HG02763 (cell line): ENCODE measurements at regions not wholly inside any gene's neighbourhood (a gene's known extent, or its start where the extent isn't known, plus 50 kb on each side); places are given as distances from the start of the nearest gene placed in this dataset.
"Not testable (repeated sequence)": the region's sequence is repeated elsewhere in the genome, so short reads cannot be mapped to it uniquely, and the experiment has no call there.

Experiments used
- ATAC-seq: cut with Tn5 transposase; IDR thresholded peaks from one replicate; pipeline ENCODE4 v1.9.1; 2021; ENCODE audit warnings: mild to moderate bottlenecking, moderate library complexity; ENCODE audit not compliant: unreplicated experiment

DNA sequence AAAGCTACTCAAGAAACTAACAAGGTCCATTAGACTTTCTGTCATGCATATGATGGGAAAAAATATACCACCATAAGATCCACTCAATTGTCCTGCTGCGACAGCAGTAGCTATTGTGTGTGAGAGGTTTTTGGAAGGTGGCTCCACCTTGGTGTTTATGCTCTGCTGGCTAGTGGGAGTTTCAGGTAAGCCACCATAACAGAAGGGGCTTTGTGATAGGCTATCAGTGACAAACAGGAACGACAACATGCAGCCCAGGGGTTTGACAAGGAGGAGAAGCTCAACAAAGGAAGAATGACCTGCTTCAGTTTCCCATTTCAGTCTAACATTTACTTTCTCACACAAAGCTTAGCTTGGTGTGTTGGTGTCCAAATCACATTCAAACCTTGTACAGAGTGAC lies 182.6 kb downstream of the ATOH1 start:
- ATAC-seq, result no peak

DNA sequence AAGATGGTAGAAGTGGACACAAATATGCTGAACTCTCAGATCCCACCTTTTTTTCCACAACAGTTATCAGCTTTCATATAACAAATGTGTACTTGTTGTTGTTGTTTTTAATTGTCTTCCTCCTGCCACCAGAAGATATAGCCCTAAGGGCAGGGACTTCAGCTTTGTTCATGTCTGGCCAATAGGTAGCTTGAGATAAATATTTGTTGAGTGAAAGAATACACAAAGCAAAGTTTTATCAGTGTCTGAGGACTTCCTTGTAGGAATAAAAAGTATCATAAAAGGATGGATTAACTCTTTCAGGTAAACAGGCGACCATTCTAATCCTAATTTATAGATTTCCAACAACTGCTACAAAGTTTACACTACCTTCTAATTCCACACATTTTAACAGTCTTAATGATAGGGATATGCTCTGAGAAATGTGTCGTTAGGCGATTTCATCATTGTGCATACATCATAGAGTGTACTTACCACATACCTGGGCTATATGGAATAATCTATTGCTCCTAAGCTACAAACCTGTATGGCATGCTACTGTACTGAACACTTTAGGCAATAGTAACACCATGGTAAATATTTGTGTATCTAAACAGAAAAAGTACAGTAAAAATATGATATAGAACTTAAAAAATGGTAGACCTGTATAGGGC lies 186.1 kb downstream of the ATOH1 start:
- ATAC-seq, result no peak

DNA sequence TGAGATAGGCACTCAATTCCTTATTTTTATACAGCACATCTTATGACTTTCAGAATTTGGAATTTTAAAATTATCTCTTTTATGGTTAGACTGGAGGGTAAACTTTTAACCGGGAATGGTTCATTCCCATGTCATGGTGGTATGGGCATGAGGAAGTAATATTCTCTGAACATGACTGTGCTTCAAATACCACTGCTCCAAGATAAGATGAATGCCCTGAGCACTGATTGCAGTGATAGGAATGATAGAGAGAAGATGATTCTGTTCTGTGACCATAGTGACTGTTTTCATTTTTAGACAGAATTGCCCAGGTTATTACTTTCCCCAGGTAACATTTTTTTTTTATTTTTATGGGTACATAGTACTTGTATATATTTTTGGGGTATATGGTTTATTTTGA lies 187.4 kb downstream of the ATOH1 start:
- ATAC-seq, result no peak

DNA sequence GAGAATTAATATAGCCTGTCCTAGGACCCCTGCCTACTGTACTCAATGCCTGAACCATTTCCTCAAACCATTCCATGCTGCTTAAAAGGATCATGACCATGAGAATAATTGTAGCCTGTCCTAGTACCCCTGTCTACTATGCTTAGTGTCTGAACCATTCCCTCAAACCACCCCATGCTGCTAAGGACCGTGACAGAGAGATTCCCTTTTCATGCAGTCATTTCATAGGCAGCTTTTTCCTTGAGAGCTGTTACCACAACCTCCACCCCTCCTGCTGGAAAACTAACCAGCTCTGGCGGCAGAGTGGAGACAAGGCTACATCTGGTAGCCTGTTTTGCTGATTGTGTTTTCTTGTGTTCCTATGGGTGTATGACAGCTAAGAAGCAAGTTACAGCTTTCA lies 174.9 kb upstream of the SMARCAD1 start:
- ATAC-seq, result no peak

DNA sequence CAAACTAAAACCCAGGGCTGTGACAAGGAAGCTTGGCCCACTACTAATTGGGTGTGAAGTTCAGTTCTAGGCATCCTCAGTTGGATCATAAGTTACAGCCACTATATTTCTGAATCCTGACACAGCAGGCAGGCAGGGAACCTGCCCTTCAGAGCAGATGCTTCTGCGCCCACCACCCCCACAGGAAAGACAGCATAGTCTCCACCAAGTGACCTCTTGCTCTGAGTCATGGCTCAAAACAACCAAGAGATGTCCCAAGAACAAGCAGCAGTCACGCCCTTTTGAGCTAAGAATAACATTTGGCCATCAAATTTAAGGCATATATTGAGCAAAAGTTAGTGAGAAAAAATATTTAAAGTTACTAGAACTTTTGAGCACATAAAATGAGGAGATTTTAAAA lies 170.7 kb upstream of the SMARCAD1 start:
- no peak for ATAC-seq

DNA sequence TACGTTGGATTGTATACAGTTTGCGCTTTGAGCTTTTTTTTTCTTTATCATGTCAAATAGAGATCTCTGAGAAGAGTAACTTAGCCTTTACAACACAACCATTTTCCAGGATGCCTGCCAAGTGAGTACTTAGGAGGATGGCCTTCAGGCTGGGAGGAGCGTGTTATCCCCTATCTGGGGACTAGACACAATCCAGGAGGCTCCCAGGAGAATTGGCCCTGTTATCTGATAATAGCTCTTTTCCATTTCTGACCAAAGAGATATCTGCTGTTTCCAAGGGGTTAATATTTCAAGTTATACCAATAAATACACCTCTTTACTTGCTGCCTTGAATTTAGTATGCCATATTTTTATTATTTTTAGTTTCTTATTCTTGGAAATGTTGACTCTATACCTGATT lies 169.5 kb upstream of the SMARCAD1 start:
- ATAC-seq, result no peak

DNA sequence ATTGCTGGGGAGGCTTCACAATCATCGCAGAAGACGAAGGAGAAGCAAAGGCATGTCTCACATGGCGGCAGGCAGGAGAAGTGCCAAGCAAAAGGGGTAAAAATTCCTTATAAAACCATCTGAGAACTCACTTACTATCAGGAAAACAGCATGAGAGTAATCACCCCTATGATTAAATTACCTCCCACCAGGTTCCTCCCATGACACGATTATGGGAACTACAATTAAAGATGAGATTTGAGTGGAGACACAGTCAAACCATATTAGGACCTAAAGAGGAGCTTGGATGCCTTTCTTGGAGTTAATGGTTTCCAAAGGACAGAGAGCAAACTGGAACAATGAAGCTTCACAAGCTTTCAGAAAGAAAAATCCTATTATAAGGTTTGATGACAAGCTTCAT lies 168.4 kb upstream of the SMARCAD1 start:
- ATAC-seq, result no peak

DNA sequence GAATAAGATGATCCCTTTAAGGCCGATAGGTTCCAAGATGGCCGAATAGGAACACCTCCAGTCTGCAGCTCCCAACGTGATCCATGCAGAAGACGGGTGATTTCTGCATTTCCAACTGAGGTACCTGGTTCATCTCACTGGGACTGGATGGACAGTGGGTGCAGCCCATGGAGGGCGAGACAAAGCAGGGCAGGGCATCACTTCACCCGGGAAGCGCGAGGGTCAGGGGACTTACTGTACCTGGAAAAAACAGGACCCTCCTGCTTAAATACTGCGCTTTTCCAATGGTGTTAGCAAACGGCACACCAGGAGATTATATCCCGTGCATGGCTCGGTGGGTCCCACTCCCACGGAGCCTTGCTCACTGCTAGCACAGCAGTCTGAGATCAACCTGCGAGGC lies 163.2 kb upstream of the SMARCAD1 start:
- not testable (repeated sequence) for ATAC-seq

DNA sequence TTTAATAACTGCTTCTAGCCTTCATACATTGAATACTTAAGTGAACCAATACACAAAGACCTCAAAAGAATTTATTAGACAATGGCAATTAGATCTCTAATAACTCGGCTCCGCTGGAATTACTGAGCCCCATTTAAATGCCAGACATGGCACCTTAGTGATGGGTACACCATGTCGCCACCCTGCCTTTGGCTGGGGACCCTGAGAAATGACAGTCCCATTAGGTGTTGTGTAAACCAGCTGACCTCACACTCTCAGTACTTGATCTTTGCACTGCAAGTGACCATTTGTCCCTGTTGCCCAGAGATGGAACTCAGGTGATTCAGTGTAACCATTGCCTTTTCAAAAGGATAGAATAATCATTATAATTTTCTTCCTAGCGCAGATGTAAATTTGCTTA lies 144.6 kb upstream of the SMARCAD1 start:
- ATAC-seq, result no peak

DNA sequence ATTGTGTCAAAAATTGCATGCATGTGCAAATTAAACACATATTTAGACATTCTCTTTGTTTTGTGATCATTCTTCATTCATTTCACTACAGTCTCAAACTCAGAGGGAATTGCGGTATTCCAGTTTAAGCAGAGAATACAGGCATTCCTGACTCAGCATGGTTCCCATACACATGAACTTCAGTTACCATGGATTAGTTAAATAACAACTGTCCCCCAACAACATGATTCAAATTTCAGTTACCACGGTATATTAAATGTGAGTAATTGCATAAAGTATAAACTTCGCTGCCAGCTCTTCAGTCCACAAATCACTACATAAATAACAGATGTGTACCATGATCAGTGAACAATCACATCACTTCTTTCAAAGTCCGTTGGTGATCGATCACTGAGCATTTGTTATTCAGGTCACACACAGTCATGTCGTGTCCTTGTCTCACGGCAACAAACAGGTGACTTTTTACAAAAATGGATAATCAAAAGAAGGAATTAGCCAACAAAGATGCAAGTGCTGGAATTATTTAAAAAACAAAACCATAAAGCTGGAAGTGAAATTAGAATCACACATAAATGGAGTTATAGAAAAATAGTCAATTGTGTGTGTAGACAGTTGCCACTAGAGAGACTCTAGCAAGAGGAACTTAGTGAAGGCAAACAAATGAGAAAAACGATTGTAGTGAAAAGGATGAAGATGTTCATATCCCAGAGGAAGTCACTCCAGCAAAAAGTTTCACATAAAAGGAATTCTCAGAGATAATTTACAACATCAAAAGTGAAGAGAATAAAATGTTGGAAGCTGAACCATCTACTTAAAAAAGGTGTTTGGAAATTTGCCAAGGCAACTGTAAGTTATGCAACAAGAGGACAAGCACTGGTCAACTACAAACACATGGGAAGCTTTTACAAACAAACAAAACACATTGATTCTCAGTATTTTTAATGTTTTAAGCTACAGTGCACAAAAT lies 138.6 kb upstream of the SMARCAD1 start:
- ATAC-seq, result no peak

DNA sequence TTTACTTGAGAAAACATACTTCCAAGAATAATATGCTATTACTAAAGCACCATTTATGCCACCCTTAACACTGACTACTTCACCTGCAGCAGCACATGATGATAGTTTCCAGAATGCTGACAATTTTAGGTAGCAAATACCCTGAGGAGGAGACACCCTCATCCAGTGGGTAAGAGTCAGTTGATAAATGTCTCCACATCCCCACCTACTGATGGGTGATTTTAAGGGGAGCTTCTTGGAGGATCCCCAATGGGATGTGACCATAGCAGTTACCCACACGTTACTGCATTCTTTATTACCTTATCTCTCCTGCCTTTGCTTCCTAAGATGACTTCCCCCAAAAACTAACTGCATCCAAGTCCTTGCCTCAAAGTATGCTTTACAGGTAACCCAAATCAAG lies 131.2 kb upstream of the SMARCAD1 start:
- ATAC-seq, result no peak

DNA sequence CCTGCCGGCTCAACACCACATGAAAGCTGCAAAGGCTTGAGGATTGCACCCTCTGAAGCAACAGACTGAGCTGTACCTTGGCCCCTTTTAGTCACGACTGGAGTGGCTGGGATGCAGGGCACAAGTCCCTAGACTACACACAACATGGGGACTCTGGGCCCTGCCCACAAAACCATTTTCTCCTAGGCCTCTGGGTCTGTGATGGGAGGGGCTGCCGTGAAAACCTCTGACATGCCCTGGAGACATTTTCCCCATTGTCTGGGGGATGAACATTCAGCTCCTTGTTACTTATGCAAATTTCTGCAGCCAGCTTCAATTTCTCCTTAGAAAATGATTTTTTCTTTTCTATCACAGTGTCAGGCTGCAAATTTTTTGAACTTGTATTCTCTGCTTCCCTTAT lies 123.5 kb upstream of the SMARCAD1 start:
- no peak for ATAC-seq

DNA sequence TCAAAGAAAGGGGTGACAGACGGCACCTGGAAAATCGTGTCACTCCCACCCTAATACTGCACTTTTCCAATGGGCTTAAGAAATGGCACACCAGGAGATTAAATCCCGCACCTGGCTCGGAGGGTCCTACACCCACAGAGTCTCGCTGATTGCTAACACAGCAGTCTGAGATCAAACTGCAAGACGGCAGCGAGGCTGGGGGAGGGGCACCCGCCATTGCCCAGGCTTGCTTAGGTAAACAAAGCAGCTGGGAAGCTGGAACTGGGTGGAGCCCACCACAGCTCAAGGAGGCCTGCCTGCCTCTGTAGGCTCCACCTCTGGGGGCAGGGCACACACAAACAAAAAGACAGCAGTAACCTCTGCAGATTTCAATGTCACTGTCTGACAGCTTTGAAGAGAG lies 108.5 kb upstream of the SMARCAD1 start:
- ATAC-seq, result not testable (repeated sequence)

DNA sequence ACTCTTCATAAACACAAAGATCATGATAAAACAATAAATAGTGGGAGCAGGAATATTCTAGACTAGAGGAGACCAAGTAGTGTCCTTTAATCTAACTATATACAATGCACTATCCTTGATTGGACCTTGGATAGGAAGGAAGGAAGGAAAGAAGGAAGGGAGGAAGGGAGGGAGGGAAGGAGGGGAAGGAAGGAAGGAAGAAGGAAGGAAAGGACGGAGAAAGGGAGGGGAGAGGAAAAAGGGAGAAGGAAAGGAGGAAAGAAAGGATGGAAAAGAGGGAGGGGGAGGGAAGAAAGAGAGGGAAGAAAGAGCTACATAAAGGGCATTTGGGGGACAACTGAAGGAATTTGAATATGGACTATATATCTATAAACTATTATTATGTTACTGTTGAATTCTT lies 95.0 kb upstream of the SMARCAD1 start:
- no peak for ATAC-seq

DNA sequence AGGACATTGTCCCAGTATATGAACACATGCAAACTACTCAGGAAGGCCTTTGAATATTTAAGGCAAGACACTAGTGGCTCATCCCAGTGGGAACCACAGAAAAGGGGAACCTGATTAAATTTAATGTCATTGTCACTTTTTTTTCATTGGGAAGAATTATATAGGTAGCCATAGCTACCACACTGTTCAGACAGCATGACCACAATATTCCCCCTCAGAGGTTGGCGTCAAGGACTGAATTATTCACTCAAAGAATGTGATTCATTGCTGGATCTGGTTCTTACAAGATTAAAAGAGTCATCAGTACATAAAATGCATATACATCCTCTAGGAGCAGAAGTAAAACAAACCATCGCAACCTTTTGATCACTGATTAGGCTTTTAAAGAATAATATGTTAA lies 92.0 kb upstream of the SMARCAD1 start:
- ATAC-seq, result no peak

DNA sequence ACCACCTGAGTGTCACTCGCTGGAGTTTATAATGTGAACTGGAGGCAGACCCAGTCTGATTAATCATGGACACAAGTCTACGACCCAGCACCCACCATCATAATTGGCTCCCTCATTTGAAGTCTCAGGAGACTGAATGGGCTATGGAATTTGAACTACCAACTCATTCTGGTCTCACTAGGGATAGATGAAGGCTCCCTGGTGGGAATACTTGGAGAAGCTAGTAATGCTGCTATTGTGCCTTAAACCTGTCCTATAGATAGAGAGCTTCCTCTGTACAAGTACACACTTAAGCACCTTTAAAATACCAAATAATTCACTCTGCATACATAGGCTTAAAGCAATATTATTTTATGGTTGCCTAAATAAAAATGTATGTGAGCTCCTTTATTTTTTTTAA lies 90.8 kb upstream of the SMARCAD1 start:
- no peak for ATAC-seq

DNA sequence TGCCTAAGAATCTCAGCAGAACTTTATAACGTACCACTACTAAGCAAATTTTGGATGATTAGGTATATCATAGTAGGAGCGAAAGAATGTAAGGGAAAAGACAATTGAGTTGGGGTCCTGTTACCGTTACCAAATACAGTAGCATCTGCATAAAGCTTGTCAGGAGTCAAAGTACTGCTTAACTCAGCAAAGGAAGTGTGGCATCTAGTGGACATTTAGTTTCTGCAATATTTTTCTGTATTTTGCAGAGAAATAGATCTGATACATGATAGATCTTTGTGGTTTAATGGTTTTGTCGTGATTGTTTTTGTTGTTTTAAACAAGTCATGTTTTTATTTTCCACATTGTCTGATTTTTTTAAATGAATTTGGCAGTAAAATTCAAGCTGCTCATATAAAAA lies 81.0 kb upstream of the SMARCAD1 start:
- no peak for ATAC-seq

DNA sequence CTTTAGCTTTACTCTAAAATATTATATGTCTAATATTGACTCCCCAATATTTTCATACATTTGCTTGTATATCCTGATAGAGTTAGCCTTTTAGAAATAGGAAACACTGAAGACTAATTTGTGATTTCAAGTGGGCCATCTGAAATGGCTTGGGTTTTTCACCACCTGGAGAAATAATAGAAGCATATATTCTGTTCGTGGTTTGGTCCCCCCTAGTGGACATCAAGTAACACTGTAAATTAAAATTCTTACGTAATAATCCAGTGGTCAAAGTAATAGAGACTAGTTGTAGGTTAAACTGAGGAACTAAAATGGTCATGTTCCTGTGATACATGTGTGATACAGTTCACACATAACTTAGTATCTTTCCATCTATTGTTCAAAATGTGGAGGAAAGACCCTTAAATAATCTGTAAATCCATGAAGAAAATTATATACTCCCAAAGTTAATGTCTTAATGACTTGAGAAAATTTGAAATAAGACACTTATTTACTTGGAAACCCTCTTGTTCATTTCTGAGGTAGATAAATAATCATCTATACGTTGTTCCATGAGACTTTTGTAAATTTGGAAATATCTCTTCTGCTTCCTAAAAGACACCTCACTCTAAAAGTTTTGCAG lies 79.8 kb upstream of the SMARCAD1 start:
- ATAC-seq, result peak; percentile 63

DNA sequence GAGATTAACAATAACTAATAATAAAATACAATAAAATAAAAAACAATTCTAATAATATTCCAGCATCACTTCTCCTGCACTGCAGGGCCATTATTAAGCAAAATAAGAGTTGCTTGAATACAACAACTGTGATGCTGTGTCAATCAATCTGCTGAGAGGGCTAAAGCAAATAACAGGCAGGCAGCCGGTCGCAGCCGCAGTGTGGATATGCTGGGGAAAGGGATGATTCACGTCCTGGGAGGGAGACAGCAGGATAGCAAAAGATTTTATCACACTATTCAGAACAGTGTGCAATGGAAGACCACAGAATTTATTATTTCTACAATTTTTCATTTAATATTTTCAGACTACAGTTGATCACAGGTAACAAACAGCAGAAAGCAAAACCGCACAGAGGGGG lies 76.5 kb upstream of the SMARCAD1 start:
- no peak for ATAC-seq

DNA sequence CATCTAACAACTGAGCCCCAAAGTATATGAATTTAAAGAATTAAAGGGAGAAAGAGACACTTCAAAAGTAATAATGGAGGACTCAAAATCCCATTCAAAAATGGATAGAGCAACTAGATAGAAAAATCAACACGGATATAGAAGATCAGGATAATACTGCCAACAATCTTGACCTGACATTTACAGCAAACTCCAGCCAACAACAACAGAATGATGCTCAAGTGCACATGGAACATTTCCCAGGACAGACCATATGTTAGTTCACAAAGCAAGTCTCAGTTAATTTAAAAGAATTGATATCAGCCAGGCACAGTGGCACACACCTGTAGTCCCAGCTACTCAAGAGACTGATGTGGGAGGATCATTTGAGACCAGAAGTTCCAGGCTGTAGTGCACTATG lies 72.0 kb upstream of the SMARCAD1 start:
- no peak for ATAC-seq

DNA sequence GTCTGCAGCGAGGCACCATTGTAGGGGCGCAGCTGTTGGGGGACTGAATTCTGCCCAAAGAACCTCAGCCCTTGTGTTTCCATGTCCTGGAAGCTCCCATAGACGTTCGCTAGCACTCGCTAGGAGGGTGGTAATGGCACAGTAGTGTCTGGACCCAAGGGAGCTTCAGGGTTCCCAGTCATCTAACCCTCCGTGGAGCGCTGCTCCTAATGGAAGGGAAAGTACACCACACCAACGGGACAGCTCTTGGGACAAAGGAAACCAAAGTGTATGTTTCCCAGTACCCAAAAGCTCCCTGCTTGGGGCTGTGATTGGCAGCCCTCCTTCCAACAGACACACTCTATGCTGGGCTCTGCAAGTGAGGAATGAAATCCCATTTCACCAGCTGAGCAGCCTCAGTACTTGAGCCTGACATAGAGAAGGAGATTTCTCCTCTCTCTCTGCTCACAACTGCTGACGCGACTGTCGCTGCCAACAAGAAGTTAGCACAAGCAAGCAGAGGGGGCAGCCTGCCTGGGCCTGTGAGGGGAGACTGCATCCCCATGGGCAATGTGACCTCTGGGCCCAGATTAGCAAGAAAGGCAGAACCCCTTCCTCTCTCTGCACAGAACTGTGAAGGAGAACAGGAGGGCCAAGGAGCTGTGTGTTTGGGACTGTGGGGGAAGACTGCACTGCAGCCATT lies 67.6 kb upstream of the SMARCAD1 start:
- no peak for ATAC-seq
